GM18511 (cell line): ENCODE measurements at regions not wholly inside any gene's neighbourhood (a gene's known extent, or its start where the extent isn't known, plus 50 kb on each side); places are given as distances from the start of the nearest gene placed in this dataset.

Experiments
- ATAC-seq: cut with Tn5 transposase; IDR thresholded peaks from one replicate; pipeline ENCODE4 v1.9.1; 2021; ENCODE audit warnings: mild to moderate bottlenecking, moderate library complexity; ENCODE audit not compliant: unreplicated experiment

DNA sequence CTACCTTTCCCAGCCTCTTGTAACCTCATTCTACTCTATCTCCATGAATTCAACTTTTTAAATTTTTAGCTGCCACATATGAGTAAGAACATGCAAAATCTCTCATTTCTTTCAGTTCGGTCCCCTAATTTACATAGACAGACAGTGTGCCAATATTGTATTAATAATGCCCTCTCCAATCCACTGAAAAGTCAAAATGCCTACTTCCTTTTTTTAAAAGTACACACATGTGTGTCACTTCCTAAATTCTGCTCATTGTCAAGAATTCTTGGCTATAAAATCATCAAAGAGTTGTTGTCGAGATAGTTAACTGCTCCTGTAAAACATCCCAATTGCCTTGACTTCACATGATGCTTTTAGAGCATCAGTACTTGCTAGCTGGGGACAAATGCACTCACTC is 84.2 kb upstream of the IL12A start:
- peak; percentile 43 for ATAC-seq

DNA sequence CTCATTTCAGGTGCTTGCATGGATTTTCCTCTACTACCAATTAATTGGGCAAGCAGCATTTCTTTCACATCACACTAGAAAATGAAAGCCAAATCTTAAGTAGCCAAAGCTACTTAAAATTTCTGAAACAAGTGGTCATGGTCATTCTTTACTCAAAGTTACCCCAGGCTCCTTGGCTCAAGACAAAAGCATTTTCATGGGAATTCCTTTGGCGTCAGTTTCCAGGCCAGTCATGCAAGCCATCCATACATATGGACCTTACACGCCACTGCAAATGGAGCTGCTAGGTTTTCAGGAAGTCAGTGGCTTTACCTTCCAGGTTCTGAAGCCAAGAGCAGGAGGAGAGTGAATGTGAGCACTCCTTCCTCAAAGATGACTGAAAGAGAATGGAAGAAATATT is 83.7 kb upstream of the IL12A start:
- ATAC-seq: no peak

DNA sequence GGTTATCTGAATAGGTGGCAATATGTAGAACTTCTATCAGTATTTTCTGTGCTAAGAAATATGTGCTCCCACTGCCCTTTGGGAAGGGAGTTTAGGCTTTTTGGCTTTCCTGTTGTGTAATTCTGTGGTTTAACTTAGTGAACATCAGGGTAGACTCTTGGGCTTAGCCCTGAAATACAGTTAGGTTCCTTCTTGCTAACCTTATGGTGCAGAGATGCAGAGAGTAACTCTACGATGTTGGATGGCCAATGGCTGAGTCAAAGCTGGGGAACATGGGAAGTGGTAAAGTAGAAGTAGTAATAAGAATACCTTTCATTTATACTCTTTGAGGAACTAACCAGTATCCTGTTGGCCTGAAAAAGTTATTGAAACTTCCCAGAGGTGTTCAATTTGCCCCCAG is 80.8 kb upstream of the IL12A start:
- no peak for ATAC-seq

DNA sequence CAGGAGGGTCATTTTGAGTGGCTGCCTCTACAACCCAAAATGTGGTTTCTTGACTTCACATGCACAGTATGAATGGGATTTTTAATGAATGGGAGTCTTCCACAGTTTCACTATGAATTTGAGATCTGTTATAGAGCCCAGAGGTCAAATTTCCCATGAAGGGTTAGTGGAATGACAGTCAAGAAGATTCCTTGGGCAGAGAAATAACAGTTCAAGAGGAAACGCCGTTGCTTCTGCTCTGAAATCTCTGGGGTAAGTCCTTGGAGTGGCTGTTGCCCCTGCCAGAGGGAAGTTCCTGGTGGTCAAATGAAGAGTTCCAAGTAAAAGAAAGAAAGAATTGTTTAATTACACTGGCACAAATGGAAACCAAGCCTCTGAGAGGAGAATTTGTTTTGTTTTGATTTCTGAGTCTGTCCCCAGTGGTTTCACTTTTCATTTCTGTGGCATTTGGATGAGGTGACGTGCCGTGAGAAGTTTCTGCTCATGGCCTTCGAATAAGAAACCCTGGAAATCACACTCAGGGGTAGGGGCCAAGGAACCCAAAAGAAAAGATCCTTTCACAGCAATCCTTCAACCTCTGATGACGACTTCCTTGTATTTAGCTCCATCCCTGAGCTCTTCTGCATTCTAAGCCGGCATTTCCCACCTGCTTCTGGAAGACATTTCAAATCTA is 77.5 kb upstream of the IL12A start:
- peak; percentile 79 for ATAC-seq

DNA sequence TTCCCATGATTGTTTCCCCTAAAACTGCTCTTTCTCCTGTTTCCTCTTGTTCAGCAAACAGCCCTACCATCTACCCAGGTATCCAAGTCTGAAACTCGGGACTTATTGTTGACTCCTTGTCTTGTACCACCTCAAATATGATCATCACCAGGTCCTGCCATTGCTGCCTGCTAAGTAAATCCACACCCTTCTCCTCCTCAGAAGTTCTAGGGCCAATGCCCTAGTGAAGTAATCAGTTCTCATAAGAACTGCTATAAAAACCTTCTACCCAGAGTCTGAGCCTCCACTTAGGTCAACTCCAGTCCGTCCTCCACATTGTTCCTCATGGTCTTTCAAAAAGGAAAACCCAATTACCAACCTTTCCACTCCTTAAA is 77.0 kb upstream of the IL12A start:
- peak; percentile 30 for ATAC-seq

DNA sequence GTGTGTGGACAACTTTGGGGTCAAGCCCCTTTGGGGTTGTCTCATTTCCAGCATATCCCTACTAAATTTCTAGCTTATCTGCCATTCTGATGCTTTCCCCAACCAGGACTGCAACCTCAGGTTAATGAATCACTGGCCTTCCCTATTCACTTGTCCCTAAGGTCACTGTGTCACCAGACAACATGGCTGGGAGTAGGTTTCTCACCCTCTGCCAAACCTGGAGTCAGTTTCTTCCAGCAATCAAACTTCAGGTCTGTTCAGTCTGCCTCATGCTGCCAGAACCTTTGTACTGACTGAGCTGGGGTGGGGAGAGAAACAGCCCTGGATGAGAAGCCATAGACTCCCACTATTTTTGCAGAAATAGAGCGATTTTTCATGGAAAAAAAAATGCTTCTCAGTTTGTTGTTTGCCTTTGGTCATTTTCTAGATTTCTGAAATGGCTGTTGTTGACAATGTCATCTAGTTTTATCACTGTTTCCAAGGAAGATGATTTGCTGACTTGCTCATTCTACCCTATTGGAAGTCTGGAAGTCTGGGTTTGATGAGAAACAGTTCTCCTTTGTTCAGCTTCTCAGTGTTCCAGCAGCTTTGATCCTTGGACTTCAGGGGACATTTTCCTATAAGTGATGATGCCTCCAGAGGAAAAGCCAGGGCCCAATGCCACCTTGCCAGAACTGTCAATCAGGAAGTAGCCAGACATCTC is 74.8 kb upstream of the IL12A start:
- ATAC-seq: no peak

DNA sequence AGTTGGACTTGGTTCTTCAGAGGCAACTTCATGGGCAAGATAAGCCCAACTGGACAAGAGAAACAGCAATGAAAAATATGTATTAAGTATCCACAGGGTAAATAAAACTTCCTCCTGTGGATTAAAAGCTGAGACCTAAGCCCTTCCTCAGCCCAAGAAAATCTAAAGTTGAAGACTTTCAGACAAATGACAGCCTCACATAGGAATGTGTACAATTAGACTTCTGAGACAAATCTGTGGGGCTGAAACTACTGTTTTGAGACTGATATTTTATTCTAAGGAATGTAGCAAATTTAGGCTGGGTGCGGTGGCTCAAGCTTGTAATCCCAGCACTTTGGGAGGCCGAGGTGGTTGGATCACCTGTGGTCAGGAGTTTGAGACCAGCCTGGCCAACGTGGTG is 74.2 kb upstream of the IL12A start:
- no peak for ATAC-seq

DNA sequence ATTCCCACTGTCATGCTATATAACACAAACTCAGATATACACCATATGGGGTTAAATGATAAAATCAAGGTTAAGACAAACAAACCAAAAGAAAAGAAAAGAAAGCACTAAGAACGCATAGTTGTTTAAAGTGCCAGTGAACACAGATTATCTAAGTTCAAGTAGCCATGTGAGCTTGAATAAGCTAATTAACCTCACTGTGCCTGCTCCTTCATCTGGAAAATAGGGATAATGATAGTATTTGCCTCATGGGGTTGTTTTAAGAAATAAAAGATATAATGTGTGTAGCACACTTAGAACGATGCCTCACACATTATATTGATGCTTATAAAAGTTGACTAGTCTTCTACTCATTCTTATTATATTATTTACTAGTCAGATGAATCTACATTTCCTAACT is 72.6 kb upstream of the IL12A start:
- no peak for ATAC-seq

DNA sequence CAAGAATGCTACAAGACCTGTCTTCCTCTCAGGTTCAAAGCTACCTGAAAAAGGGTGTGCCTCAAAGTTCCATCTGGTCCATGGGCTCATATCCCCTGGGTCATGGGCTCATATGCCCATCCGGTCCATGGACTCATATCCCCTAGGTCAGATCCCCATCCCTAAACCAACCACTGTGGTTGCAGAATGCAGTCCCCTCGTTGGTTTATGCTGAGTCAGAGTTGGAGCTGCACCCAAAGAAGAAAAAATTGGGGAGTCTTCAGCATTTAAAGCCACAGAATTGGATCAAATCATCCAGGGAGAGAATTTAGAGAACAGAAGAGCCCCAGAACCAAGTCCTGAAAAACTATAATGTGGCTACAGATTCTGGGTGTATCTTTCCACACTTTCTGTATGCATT is 71.5 kb upstream of the IL12A start:
- no peak for ATAC-seq

DNA sequence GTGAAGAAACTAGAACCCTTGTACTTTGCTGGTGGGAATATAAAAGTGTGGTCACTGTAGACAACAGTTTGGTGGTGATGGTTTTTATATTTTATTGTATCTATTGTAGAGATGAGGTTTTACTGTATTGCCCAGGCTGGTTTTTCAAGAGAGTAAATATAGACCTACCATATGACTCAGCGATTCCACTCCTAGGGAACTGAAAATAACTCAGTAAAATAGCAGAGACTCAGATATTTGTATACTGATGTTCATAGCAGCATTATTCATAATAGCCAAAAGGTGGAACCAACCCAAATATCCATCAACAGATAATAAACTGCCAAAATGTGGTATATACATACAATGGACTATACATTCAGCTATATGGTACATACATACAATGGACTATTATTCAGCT is 68.8 kb upstream of the IL12A start:
- peak; percentile 77 for ATAC-seq

DNA sequence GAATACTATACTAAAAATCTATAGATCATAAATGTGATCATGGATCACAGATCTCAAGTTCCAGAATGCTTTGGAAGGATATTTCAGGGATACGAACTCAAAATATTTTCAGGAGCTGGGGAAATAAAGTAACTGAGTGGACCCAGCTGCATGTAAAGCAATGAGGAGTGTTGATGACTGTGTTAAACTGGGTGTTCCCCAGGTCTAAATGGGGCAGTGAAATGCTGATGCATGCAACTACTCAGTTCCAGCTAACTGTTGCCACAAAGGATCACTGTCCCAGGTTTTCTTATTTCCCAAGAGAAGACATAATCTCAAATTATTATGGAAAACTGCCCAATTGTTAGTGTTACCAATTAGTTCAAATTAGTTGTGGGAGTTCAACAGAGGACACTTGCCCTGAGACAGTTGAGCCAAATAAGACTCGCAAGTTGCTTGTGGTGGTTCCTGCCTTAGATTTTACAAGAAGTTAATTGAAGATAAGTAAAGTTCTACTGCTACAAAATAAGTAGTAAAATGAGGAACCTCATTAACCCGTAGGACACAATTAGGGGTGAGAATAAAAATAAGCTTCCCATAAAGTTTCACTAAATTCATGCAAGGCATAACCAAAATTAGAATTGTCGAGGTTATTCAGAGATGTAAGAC is 66.3 kb upstream of the IL12A start:
- no peak for ATAC-seq

DNA sequence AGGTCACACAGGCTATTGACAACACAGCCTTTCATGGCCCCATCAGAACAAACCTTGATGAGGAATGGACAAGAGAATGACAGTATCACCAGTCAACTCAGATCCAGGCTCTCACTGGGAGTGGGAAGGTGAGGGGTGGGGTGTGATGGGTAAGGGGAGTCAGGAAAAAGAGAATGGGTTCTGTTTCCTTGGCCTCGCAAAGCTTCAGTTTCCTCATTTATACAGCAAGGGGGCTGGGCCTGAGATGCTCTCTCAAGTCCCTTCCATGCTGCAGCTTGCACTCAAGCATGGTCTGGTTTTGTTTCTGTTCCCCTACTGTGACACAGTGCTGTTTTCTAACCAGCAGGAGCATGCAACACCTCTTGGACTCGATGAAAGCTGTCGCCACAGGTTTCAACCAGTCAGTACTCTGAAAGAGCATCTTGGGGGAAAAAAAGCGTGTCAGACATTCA is 65.7 kb upstream of the IL12A start:
- peak; percentile 94 for ATAC-seq

DNA sequence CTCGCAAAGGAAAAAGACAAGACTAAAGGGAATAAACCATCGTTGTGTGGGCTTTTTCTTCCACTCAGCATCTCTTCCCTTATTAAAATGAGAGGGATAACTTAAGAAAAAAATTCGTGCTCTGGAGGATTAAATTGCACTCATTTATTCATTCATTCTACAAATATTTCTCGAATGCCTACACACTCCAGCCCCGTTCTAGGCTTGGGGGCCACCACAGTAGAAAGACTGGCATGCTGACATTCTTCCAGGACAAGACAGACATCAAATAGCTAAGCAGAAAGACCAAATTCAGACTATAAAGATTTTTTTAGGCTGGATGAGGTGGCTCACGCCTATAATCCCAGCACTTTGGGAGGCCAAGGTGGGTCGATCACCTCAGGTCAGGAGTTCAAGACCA is 65.3 kb upstream of the IL12A start:
- no peak for ATAC-seq

DNA sequence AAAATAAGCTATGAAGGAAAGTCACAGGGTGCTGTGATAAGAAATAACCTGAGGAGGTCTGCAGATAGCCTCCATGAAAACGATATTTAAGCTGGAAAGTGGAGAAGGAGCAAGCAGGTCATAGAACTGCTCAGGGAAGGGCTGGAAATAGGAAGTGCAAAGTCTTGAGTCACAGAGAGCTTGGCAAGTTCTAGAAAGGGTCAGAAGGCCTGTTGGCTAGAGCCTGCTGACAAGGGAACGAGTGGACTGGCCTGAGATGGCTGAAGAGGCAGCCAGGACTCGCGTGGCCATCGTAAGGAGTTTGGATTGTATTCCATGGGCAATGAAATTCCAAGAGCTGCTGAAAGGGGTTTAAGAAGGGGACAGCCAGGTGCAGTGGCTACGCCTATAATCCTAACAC is 64.7 kb upstream of the IL12A start:
- ATAC-seq: no peak

DNA sequence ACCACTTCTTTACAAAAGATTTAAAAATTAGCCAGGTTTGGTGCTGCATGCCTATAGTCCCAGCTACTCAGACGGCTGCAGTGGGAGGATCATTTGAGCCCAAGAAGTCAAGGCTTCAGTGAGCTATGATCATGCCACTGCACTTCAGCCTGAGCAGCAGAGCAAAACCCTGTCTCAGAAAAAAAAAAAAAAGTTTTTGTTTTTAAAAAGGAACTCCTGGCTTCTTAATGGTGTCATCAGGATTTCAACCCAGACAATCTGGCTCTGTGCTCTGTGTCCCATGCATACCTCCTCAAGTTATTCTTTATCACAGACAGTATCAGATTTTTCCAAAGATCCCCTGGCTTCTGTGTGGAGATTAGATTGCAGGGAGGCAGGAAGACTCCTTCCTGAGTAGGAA is 64.2 kb upstream of the IL12A start:
- ATAC-seq: no peak

DNA sequence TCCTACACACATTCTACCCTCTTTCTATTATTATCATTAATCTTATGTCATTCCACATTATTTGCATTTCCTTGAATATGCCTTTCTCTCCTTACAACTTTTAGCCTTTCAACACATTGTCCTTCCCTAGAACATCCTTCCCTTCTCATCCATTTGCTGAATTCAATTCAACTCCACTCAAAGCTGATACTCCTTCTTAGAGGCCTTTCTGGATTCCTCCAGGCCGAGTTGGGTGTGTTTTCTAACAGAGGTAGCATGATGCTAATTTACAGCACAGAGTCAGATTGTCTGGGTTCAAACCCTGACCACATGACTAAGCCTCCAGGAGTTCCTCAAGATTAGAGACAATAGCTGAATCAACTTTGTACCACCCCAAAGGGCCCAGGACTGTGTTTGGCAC is 63.4 kb upstream of the IL12A start:
- ATAC-seq: no peak

DNA sequence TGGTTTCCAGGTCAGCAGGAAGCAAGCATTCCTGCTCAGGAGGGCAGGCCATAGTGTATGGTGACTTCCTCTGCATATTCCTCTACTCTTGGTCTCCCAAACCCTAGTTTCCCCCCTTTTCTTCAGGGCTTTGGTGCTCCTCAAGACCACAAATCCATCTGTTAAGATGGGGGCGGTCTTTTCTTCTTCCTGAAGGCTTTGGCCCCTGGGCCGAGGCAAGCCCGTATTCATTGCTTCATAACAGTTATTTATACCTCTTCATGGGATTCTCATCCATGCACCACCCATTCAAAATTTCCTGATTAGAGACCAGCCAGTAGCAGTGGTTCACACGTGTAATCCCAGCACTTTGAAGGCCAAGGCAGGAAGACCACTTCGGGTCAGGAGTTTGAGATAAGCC is 62.1 kb upstream of the IL12A start:
- no peak for ATAC-seq

DNA sequence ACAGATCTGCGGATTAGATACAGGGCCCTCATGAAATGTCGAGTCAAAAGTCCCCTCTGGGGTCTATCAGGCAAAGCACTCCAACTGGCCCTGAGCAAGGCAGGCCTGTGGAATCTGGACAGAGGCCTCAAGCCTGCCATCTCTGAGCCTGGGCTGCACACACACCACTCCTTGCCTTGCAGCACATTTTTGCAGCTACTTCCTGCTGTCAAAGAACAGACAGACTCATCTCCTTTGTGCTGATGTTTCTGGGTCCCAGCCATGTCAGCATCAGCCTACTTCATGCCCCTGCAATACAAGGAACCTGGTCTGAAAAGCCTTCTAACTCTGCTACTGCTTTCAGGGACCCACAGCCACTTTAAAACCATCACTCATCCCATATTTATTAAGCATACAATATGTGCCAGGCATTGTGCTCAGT is 60.6 kb upstream of the IL12A start:
- ATAC-seq: no peak

DNA sequence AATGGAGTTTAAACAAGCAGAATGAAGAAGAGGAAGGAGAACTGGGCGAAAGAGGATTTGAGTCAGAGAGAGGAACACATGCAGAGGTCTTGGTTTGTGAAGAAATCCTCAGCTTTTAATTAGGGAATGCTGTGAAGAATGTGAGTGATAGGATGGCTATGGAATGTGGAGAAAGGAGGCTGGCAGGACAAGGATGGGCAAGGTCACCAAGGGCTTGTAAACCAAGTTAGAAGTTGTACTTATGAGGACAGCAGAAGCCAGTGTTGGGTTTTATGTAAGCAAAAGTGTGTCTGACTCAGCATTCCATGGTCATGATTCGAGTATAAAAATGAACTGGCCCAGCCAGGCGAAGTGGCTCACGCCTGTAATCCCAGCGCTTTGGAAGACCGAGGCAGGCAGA is 60.0 kb upstream of the IL12A start:
- no peak for ATAC-seq

DNA sequence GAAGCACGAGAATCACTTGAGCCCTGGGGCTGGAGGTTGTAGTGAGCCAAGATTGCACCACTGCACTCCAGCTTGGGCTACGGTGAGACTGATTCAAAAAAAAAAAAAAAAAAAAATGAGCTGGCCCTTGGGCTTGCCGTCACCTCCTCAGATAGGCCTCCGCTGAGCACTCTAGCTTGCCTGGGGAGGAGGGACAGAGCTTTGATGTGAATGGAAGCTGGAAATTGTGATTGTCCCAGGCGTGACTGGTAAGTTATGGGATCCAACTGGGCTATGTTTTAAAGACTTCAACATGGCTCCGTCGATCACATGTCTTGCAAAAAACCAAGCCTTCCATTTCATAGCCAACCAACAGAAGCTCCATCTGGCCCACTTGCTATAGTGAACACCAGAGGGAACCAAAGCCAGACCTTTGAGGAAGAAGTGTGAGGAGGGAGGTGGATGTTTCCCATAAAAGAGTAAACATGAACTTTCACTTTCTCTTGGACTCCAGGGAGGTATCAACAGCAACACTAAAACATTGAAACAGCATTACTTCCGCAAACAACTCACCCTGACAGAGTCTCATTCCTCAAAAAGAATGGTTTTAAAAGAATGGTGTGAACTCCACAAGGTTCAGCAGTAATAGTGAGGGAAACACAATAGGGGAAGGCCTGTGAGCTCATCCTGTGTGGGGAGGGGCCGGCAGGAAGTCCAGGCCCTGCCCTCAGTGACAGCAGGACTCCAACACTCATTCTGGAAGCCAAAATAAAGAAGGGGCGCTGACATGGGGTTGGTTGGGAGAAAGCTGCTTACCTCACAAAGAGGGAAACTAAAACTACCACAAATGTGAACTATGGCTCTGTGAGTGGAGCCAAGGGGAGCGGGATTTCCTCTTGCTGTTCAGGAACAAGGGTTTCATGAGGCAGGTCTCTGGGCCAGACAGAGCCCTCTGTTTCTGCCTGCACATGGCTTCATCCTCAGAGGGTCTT is 59.2 kb upstream of the IL12A start:
- ATAC-seq: peak; percentile 86

DNA sequence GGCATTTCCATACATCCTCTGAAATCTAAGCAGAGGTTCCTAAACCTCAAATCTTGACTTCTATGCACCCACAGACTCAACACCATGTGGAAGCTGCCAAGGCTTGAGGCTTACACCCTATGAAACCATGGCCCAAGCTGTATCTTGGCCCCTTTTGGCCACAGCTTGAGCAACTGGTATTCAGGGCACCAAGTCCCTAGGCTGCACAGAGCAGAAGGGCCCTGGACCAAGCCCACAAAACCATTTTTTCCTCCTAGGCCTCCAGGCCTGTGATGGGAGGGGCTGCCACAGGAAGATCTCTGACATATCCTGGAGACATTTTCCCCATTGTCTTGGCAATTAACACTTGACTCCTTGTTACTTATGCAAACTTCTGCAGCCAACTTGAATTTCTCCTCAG is 54.4 kb upstream of the IL12A start:
- ATAC-seq: no peak
